IMR-90 (cell line): ENCODE measurements at regions not wholly inside any gene's neighbourhood (a gene's known extent, or its start where the extent isn't known, plus 50 kb on each side); places are given as distances from the start of the nearest gene placed in this dataset.

Source experiments
- BHLHE40 ChIP-seq: fragments of 150-350 bp; IDR thresholded peaks from 2 replicates; pipeline ENCODE4 v1.6.1; 2016; ENCODE audit warnings: mild to moderate bottlenecking, low read depth, low read length
- CEBPB ChIP-seq: IDR thresholded peaks from 2 replicates; pipeline ENCODE4 v1.6.1; 2012; ENCODE audit warnings: low read depth, low read length, improper control_type of control experiment
- POLR2A ChIP-seq: IDR thresholded peaks from 2 replicates; pipeline ENCODE4 v1.6.1; 2012; ENCODE audit warnings: mild to moderate bottlenecking, low read depth, low read length
- RAD21 ChIP-seq: IDR thresholded peaks from 2 replicates; pipeline ENCODE4 v1.6.1; 2012; ENCODE audit warnings: low read length, improper control_type of control experiment
- RFX5 ChIP-seq: IDR thresholded peaks from 2 replicates; pipeline ENCODE4 v1.8.0; 2012; ENCODE audit warnings: low read depth, mild to moderate bottlenecking, low read length, moderate library complexity
- TF ChIP-seq, protein P1 (sequence below): conservative IDR thresholded peaks from 2 replicates; pipeline ENCODE4 v1.5.1; 2012; ENCODE audit warnings: mild to moderate bottlenecking, low read depth, low read length, improper control_type of control experiment

DNA sequence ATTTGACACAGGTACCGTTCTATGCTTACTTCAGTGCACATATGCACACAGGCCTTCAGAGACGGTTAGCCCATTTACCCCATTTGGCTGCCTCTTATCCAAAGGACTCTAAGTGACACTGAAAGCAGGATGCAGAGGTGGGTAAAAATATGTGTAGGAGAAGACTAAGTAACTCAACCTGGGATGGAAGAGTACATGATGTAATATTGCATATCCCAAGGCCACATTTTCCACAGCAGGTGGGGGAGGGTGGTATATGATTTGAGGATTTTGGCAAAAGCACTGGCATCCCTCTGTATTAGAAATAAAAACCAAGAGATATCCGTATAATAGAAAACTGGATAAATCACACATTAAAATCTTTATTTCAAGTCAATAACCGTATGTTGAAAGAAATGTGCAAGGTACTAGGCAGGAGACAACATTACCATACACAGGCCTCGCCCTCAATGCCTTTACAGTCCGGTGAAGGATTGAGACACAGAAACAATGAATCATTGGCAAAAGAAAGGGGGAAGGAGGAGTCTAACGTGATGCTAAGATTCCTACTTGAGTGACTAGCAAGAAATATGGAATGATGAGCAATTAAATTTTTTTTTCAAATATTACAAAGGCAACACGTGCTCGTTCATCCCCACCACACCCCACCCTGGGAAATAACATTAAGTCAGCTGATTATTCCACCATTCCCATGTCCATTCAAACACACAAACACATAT is 161.0 kb upstream of the RASGEF1B start:
- TF ChIP-seq, protein P1, sequence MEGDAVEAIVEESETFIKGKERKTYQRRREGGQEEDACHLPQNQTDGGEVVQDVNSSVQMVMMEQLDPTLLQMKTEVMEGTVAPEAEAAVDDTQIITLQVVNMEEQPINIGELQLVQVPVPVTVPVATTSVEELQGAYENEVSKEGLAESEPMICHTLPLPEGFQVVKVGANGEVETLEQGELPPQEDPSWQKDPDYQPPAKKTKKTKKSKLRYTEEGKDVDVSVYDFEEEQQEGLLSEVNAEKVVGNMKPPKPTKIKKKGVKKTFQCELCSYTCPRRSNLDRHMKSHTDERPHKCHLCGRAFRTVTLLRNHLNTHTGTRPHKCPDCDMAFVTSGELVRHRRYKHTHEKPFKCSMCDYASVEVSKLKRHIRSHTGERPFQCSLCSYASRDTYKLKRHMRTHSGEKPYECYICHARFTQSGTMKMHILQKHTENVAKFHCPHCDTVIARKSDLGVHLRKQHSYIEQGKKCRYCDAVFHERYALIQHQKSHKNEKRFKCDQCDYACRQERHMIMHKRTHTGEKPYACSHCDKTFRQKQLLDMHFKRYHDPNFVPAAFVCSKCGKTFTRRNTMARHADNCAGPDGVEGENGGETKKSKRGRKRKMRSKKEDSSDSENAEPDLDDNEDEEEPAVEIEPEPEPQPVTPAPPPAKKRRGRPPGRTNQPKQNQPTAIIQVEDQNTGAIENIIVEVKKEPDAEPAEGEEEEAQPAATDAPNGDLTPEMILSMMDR = no peak
- TF ChIP-seq BHLHE40 (no peak), CEBPB (no peak), POLR2A (no peak), RAD21 (no peak), RFX5 (no peak)
